ENCODE measurements at regions not wholly inside any gene's neighbourhood (a gene's known extent, or its start where the extent isn't known, plus 50 kb on each side); places are given as distances from the start of the nearest gene placed in this dataset.

GRCh38 chr7:98500764-98501163, 99.9 kb upstream of the BAIAP2L1 start:
- Histone ChIP-seq H3K4me3 (ENCODE audit: low read length, poor library complexity, severe bottlenecking) (no peak overlapping the region), H3K9ac (ENCODE audit: low read depth, low read length, poor library complexity, severe bottlenecking) (no peak overlapping the region), H2AFZ (ENCODE audit: low read length) (no peak overlapping the region), H3K9me2 (replicated peaks; ENCODE audit: low read depth, low read length) (no peaks in the 10 kb centered on the region), H3K27me3 (ENCODE audit: insufficient read depth, low read length, poor library complexity, severe bottlenecking) (no peaks in the 10 kb centered on the region), H3K36me3 (ENCODE audit: insufficient read depth, low read length) (no peaks in the 10 kb centered on the region), H3K4me2 (ENCODE audit: low read depth, low read length, poor library complexity, severe bottlenecking) (no peak overlapping the region), H3F3A (ENCODE audit: low read depth) (no peaks in the 10 kb centered on the region), H4K20me1 (ENCODE audit: insufficient read depth, low read length, poor library complexity, severe bottlenecking) (no peaks in the 10 kb centered on the region), H3K4me1 (ENCODE audit: insufficient read depth, low read length, poor library complexity, severe bottlenecking) (no peaks in the 10 kb centered on the region), H3K9me3 (ENCODE audit: insufficient read depth, low read depth, low read length) (peaks cover 4% of the 10 kb centered on the region; the same call in 1 of the 2 replicates), H3K79me2 (ENCODE audit: insufficient read depth, low read length) (no peaks in the 10 kb centered on the region)
- no peak for TF ChIP-seq EZH2phosphoT487 (IDR thresholded peaks at IDR 0.05; ENCODE audit: borderline replicate concordance)
- TF ChIP-seq, protein P1, sequence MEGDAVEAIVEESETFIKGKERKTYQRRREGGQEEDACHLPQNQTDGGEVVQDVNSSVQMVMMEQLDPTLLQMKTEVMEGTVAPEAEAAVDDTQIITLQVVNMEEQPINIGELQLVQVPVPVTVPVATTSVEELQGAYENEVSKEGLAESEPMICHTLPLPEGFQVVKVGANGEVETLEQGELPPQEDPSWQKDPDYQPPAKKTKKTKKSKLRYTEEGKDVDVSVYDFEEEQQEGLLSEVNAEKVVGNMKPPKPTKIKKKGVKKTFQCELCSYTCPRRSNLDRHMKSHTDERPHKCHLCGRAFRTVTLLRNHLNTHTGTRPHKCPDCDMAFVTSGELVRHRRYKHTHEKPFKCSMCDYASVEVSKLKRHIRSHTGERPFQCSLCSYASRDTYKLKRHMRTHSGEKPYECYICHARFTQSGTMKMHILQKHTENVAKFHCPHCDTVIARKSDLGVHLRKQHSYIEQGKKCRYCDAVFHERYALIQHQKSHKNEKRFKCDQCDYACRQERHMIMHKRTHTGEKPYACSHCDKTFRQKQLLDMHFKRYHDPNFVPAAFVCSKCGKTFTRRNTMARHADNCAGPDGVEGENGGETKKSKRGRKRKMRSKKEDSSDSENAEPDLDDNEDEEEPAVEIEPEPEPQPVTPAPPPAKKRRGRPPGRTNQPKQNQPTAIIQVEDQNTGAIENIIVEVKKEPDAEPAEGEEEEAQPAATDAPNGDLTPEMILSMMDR (conservative IDR thresholded peaks at IDR 0.05; ENCODE audit: low read length), result no peak

DNA sequence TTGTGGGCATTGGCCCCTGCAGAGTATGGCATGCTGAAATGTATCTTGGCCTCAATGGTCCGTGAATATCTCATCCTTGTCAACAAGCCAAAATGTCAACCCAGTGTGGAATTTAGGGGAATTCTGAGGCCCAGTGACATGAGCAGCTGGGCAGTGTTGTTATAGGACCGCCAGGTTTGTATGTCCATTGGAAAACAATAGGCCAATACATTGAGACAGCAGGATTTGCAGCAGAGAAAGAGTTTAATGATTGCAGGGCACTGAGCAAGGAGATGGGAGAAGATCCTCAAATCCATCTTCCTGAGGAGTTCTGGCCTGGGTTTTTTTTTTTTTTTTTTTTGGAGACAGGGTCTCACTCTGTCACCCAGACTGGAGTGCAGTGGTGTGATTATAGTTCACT, 95.7 kb upstream of the BAIAP2L1 start:
- H3K4me1 ChIP-seq (ENCODE audit: insufficient read depth, low read length, poor library complexity, severe bottlenecking), result no peaks in the 10 kb centered on the region
- TF ChIP-seq, protein P1 (conservative IDR thresholded peaks at IDR 0.05; ENCODE audit: low read length), result no peak
- TF ChIP-seq EZH2phosphoT487 (IDR thresholded peaks at IDR 0.05; ENCODE audit: borderline replicate concordance), result no peak
- no peak overlapping the region for H2AFZ ChIP-seq (ENCODE audit: low read length)
- peaks cover 4% of the 10 kb centered on the region; the same call in 1 of the 2 replicates for H3K9me3 ChIP-seq (ENCODE audit: insufficient read depth, low read depth, low read length)
- H3K4me2 ChIP-seq (ENCODE audit: low read depth, low read length, poor library complexity, severe bottlenecking), result no peak overlapping the region
- no peaks in the 10 kb centered on the region for H3K36me3 ChIP-seq (ENCODE audit: insufficient read depth, low read length)
- no peaks in the 10 kb centered on the region for H3K79me2 ChIP-seq (ENCODE audit: insufficient read depth, low read length)
- no peak overlapping the region for H3K4me3 ChIP-seq (ENCODE audit: low read length, poor library complexity, severe bottlenecking)
- H3K9ac ChIP-seq (ENCODE audit: low read depth, low read length, poor library complexity, severe bottlenecking), result no peak overlapping the region
- no peaks in the 10 kb centered on the region for H3K9me2 ChIP-seq (replicated peaks; ENCODE audit: low read depth, low read length)
- no peaks in the 10 kb centered on the region for H4K20me1 ChIP-seq (ENCODE audit: insufficient read depth, low read length, poor library complexity, severe bottlenecking)
- no peaks in the 10 kb centered on the region for H3F3A ChIP-seq (ENCODE audit: low read depth)
- H3K27me3 ChIP-seq (ENCODE audit: insufficient read depth, low read length, poor library complexity, severe bottlenecking), result no peaks in the 10 kb centered on the region

DNA sequence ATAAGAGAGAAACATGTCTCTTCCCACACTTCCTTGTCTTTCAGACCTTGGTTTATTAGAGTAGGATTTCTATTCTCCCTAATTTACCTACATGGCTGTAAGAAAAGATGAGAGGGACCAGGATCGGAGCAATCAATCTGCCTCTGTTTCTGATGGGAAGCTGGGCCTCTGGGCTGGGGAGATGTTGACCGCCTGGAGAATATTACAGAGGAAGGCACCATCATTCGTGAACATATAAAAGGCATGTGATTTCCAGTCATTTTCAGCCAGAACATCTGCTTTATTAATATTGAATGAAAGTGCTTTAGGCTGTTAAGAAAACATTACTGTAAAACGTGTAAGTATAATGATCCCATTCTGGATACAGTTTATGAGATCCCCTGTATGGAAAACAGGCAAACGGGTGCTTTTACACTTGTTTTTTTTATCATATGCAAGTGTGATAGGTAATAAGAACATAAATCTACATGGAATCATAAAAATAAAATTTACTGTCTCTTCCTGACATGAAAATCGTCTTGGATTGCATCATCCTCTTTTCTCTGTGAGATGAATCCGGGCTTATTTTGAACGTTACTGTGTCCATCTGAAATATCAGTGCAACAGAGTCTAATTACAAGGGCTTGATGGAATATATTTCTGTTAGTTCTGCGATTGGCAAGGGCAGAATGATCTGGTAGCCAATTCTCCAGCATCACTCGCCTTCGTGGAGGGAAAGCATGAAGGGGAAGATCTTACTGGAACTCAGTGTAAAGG, 94.5 kb upstream of the BAIAP2L1 start:
- TF ChIP-seq, protein P1 (conservative IDR thresholded peaks at IDR 0.05; ENCODE audit: low read length), result no peak
- TF ChIP-seq EZH2phosphoT487 (IDR thresholded peaks at IDR 0.05; ENCODE audit: borderline replicate concordance), result no peak
- H3K4me1 ChIP-seq (ENCODE audit: insufficient read depth, low read length, poor library complexity, severe bottlenecking), result no peaks in the 10 kb centered on the region
- peaks cover 4% of the 10 kb centered on the region; the same call in 1 of the 2 replicates for H3K9me3 ChIP-seq (ENCODE audit: insufficient read depth, low read depth, low read length)
- no peaks in the 10 kb centered on the region for H3K79me2 ChIP-seq (ENCODE audit: insufficient read depth, low read length)
- H3K36me3 ChIP-seq (ENCODE audit: insufficient read depth, low read length), result no peaks in the 10 kb centered on the region
- H2AFZ ChIP-seq (ENCODE audit: low read length), result no peak overlapping the region
- H3K27me3 ChIP-seq (ENCODE audit: insufficient read depth, low read length, poor library complexity, severe bottlenecking), result no peaks in the 10 kb centered on the region
- no peaks in the 10 kb centered on the region for H3F3A ChIP-seq (ENCODE audit: low read depth)
- no peak overlapping the region for H3K4me3 ChIP-seq (ENCODE audit: low read length, poor library complexity, severe bottlenecking)
- H3K4me2 ChIP-seq (ENCODE audit: low read depth, low read length, poor library complexity, severe bottlenecking), result no peak overlapping the region
- no peaks in the 10 kb centered on the region for H4K20me1 ChIP-seq (ENCODE audit: insufficient read depth, low read length, poor library complexity, severe bottlenecking)
- no peaks in the 10 kb centered on the region for H3K9me2 ChIP-seq (replicated peaks; ENCODE audit: low read depth, low read length)
- no peak overlapping the region for H3K9ac ChIP-seq (ENCODE audit: low read depth, low read length, poor library complexity, severe bottlenecking)

Data from Loucy (cell line).